DND-41 (cell line): ENCODE measurements at regions not wholly inside any gene's neighbourhood (a gene's known extent, or its start where the extent isn't known, plus 50 kb on each side); places are given as distances from the start of the nearest gene placed in this dataset.

Source experiments
- ATAC-seq: fragments of 200-7000 bp; cut with Tn5 transposase; 3 replicates; pipeline ENCODE4 v1.9.1; 2021; ENCODE audit warnings: low read depth; ENCODE audit not compliant: insufficient read depth
- DNase-seq: peaks from one replicate; pipeline ENCODE4 v3.0.0-alpha.2; 2020
- H2AFZ ChIP-seq: 2 replicates; pipeline ENCODE4 v1.6.0; 2012; ENCODE audit warnings: low read depth, low read length
- H3K27ac ChIP-seq: 2 replicates; pipeline ENCODE4 v1.5.1; 2012; ENCODE audit warnings: low read length, inconsistent platforms
- H3K27me3 ChIP-seq: fragments of 200-600 bp; sonication (generic); 2 replicates; pipeline ENCODE4 v1.6.0; 2012; ENCODE audit warnings: low read length, mild to moderate bottlenecking, inconsistent platforms; ENCODE audit not compliant: insufficient read depth, poor library complexity
- H3K36me3 ChIP-seq: 2 replicates; pipeline ENCODE4 v1.5.1; 2012; ENCODE audit warnings: low read length, inconsistent platforms; ENCODE audit not compliant: insufficient read depth
- H3K4me1 ChIP-seq: 2 replicates; pipeline ENCODE4 v1.5.1; 2012; ENCODE audit warnings: mild to moderate bottlenecking, low read length; ENCODE audit not compliant: insufficient read depth
- H3K4me2 ChIP-seq: 2 replicates; pipeline ENCODE4 v1.6.0; 2012; ENCODE audit warnings: mild to moderate bottlenecking, moderate library complexity, low read length, inconsistent platforms; ENCODE audit not compliant: insufficient read depth
- H3K4me3 ChIP-seq, 2 experiments: fragments of 200-600 bp in 1 of 2; shearing (Covaris generic) in 1 of 2; 2 replicates each; pipeline ENCODE4 v1.5.1; 2012 to 2016; ENCODE audit warnings: inconsistent platforms in 2 of 2, low read length in 2 of 2, mild to moderate bottlenecking in 2 of 2, low read depth in 1 of 2, moderate library complexity in 1 of 2
- H3K79me2 ChIP-seq: 2 replicates; pipeline ENCODE4 v1.6.0; 2012; ENCODE audit warnings: low read length, inconsistent platforms; ENCODE audit not compliant: insufficient read depth
- H3K9ac ChIP-seq: 2 replicates; pipeline ENCODE4 v1.6.0; 2012; ENCODE audit warnings: low read depth, mild to moderate bottlenecking, inconsistent platforms, low read length, moderate library complexity
- H3K9me3 ChIP-seq: 2 replicates; pipeline ENCODE4 v1.5.1; 2012; ENCODE audit warnings: low read length, moderate library complexity, mild to moderate bottlenecking, inconsistent platforms; ENCODE audit not compliant: insufficient read depth, severe bottlenecking
- H4K20me1 ChIP-seq: 2 replicates; pipeline ENCODE4 v1.6.0; 2012; ENCODE audit warnings: low read length; ENCODE audit not compliant: insufficient read depth
- CTCF ChIP-seq: IDR thresholded peaks from 2 replicates; pipeline ENCODE4 v1.5.1; 2012; ENCODE audit warnings: borderline replicate concordance, low read length, moderate library complexity, mild to moderate bottlenecking; ENCODE audit not compliant: poor library complexity, severe bottlenecking; ENCODE audit errors: extremely low read depth
- EZH2 ChIP-seq: IDR thresholded peaks from 3 replicates; pipeline ENCODE4 v1.6.1; 2012; ENCODE audit warnings: borderline replicate concordance, low read depth, mild to moderate bottlenecking, moderate library complexity, low read length, inconsistent platforms; ENCODE audit not compliant: severe bottlenecking

DNA sequence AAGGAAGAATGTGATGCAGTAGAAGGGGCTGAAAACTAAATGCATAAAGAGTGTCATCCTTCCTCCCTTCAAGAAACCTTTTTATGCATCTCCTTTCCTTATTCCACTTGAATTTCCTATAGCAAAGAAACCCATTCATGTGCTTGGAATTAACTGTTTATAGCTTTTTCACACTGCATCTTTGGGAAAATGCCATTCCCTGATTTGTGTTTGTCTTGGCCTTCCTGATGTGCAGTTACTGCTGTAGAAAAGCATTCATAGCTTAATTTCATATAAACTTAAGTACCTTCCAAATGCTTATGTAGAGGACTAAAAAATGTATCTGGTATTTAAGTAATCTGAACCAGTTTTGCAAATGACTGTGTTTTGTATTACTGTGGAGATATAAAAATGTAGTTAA, 61.8 kb downstream of the SDR9C7 start:
- DNase-seq, result no peak
- Histone ChIP-seq H3K79me2 (no peaks in the 10 kb centered on the region), H3K4me3 (no peak overlapping the region), H3K9me3 (peaks cover 7% of the 10 kb centered on the region), H3K36me3 (no peaks in the 10 kb centered on the region), H3K4me1 (no peaks in the 10 kb centered on the region), H4K20me1 (no peaks in the 10 kb centered on the region), H2AFZ (no peak overlapping the region), H3K4me2 (no peak overlapping the region), H3K27ac (no peak overlapping the region), H3K9ac (no peak overlapping the region), H3K27me3 (peaks cover 2% of the 10 kb centered on the region)
- no peak for TF ChIP-seq EZH2
- no peak for TF ChIP-seq CTCF
- no peak for ATAC-seq

DNA sequence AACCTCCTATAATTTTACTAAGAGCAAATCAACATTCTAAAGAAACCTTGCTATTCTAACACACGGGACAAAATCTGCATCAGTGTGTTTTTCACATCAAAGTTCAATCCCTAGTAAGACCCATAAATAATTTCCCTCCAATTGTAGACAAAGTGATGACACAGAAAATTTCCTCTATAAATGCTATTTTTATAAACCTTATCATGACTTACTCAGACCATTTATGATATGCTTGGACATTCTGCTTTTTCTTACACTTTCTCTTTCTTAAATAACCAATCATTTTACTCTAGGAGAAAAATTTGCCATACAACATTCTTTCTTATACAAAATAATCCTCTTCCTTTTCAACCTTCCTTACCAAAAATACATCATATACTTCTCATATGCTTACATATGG, 67.0 kb downstream of the SDR9C7 start:
- Histone ChIP-seq H3K27me3 (no peaks in the 10 kb centered on the region), H3K4me2 (no peak overlapping the region), H2AFZ (no peak overlapping the region), H3K36me3 (no peaks in the 10 kb centered on the region), H3K79me2 (no peaks in the 10 kb centered on the region), H3K4me1 (no peaks in the 10 kb centered on the region), H3K27ac (no peak overlapping the region), H3K4me3 (no peak overlapping the region), H3K9me3 (peaks cover 51% of the 10 kb centered on the region), H3K9ac (no peak overlapping the region), H4K20me1 (no peaks in the 10 kb centered on the region)
- no peak for ATAC-seq
- no peak for DNase-seq
- TF ChIP-seq CTCF (no peak), EZH2 (no peak)

- no peak for DNase-seq
- H3K27me3 ChIP-seq, result no peaks in the 10 kb centered on the region
- no peak for ATAC-seq
- TF ChIP-seq CTCF (no peak), EZH2 (no peak)
- H2AFZ ChIP-seq, result no peak overlapping the region
- no peaks in the 10 kb centered on the region for H3K79me2 ChIP-seq
- no peaks in the 10 kb centered on the region for H3K36me3 ChIP-seq
- no peak overlapping the region for H3K4me2 ChIP-seq
- no peak overlapping the region for H3K4me3 ChIP-seq
- H3K27ac ChIP-seq, result no peak overlapping the region
- no peak overlapping the region for H3K9ac ChIP-seq
- H3K9me3 ChIP-seq, result peaks cover 53% of the 10 kb centered on the region
- no peaks in the 10 kb centered on the region for H4K20me1 ChIP-seq
- H3K4me1 ChIP-seq, result no peaks in the 10 kb centered on the region
Observed at GRCh38 chr12:56866493-56866892, 67.7 kb downstream of the SDR9C7 start.

DNA sequence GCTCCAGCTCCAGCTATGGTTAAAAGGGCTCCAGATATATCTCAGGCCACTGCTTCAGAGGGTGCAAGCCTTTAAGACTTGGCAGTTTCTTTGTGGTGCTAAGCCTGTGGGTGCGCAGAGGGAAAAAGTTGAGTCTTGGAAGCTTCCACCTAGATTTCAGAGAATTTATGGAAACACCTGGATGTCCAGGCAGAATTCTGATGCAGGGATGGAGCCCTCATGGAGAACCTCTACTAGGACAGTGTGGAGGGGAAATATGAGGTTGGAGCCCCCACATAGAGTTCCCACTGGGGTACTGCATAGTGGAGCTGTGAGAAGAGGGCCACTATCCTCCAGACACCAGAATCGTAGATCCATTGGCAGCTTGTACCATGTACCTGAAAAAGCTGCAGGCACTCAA, 69.9 kb downstream of the SDR9C7 start:
- H3K9me3 ChIP-seq, result peaks cover 53% of the 10 kb centered on the region
- no peak overlapping the region for H3K4me2 ChIP-seq
- H2AFZ ChIP-seq, result no peak overlapping the region
- no peaks in the 10 kb centered on the region for H3K4me1 ChIP-seq
- no peak overlapping the region for H3K27ac ChIP-seq
- no peaks in the 10 kb centered on the region for H3K27me3 ChIP-seq
- no peak for TF ChIP-seq EZH2
- TF ChIP-seq CTCF, result no peak
- no peaks in the 10 kb centered on the region for H3K36me3 ChIP-seq
- DNase-seq, result no peak
- no peaks in the 10 kb centered on the region for H4K20me1 ChIP-seq
- H3K79me2 ChIP-seq, result no peaks in the 10 kb centered on the region
- ATAC-seq, result no peak
- H3K4me3 ChIP-seq, result no peak overlapping the region
- H3K9ac ChIP-seq, result no peak overlapping the region
